HCT116 (cell line): ENCODE measurements at regions not wholly inside any gene's neighbourhood (a gene's known extent, or its start where the extent isn't known, plus 50 kb on each side); places are given as distances from the start of the nearest gene placed in this dataset.

Experiments used
- ATAC-seq: fragments of 200-7000 bp; cut with Tn5 transposase; 2 replicates; pipeline ENCODE4 v1.9.1; 2020; ENCODE audit warnings: mild to moderate bottlenecking, moderate library complexity
- BruUV-seq: library from RNA; stranded (reverse); fragments of 400-500 nt; replicated peaks from 2 replicates; lab custom pipeline; 2021; lab: Mats Ljungman, UMichigan
- CTCF ChIA-PET: fragments of 300-600 bp; sonication (Branson Sonifier 250); formaldehyde crosslinking; loops from one replicate; lab custom pipeline; 2021; ENCODE audit warnings: antibody characterized with exemption; lab: Charles Lee
- POLR2A ChIA-PET: fragments of 300-600, 350-600 bp; sonication (Branson Sonifier 250); formaldehyde crosslinking; loops from one replicate; lab custom pipeline; 2021; ENCODE audit warnings: antibody characterized with exemption; lab: Charles Lee
- RAD21 ChIA-PET, 2 experiments: fragments of 300-600 bp; sonication (Branson Sonifier 250); formaldehyde crosslinking; loops; one replicate each; lab custom pipeline; 2023; ENCODE audit warnings: low total read pairs in 2 of 2; ENCODE audit not compliant: uncharacterized antibody in 2 of 2, unreplicated experiment in 2 of 2, low non-redundant PET in 1 of 2; lab: Charles Lee
- DNase-seq: peaks from one replicate; pipeline ENCODE4 v3.0.0-alpha.2; 2010; ENCODE audit warnings: low read depth, low spot score
- H2AFZ ChIP-seq: fragments of 200-600 bp; shearing (Covaris generic), sonication (generic); 2 replicates; pipeline ENCODE4 v1.6.1; 2017; ENCODE audit warnings: low read depth, mixed run types, mixed read lengths, antibody characterized with exemption, low read length; ENCODE audit not compliant: poor library complexity, severe bottlenecking
- H3K27ac ChIP-seq: 2 replicates; pipeline ENCODE4 v1.5.1; 2012; ENCODE audit warnings: low read depth, low read length
- H3K27me3 ChIP-seq: fragments of 200-600 bp; sonication (generic); 2 replicates; pipeline ENCODE4 v1.6.1; 2016; ENCODE audit warnings: mixed run types, low read length, mixed read lengths; ENCODE audit not compliant: insufficient read depth
- H3K36me3 ChIP-seq, 2 experiments: fragments of 200-500 bp in 1 of 2; fragments of 200-600 bp in 1 of 2; sonication (Bioruptor generic) in 1 of 2; sonication (generic) in 1 of 2; 2 replicates each; pipeline versions ENCODE4 v1.5.1 to v1.6.1; 2014 to 2016; ENCODE audit warnings: low read length in 2 of 2, inconsistent platforms in 1 of 2, mixed read lengths in 1 of 2, mixed run types in 1 of 2; ENCODE audit not compliant: insufficient read depth in 2 of 2, control insufficient read depth in 1 of 2
- H3K4me1 ChIP-seq, 2 experiments: fragments of 200-600 bp in 1 of 2; sonication (generic) in 1 of 2; 2 replicates each; pipeline versions ENCODE4 v1.5.1 to v1.6.1; 2012 to 2017; ENCODE audit warnings: low read length in 2 of 2, inconsistent platforms in 1 of 2, mild to moderate bottlenecking in 1 of 2, mixed read lengths in 1 of 2, mixed run types in 1 of 2, moderate library complexity in 1 of 2; ENCODE audit not compliant: insufficient read depth in 2 of 2, control insufficient read depth in 1 of 2
- H3K4me2 ChIP-seq: fragments of 200-600 bp; sonication (generic); 2 replicates; pipeline ENCODE4 v1.6.1; 2017; ENCODE audit warnings: mixed run types, low read length, mixed read lengths
- H3K4me3 ChIP-seq, 2 experiments: fragments of 200-600 bp in 1 of 2; sonication (generic) in 1 of 2; replicated peaks in 1 of 2; 2 replicates each; pipeline ENCODE4 v1.5.1; 2011 to 2016; ENCODE audit warnings: low read length in 2 of 2, control low read depth in 1 of 2, low read depth in 1 of 2, mild to moderate bottlenecking in 1 of 2, mixed read lengths in 1 of 2, mixed run types in 1 of 2
- H3K79me2 ChIP-seq: fragments of 200-600 bp; sonication (generic); 2 replicates; pipeline ENCODE4 v1.6.1; 2017; ENCODE audit warnings: mild to moderate bottlenecking, mixed run types, low read length, moderate library complexity, mixed read lengths; ENCODE audit not compliant: insufficient read depth
- H3K9ac ChIP-seq: fragments of 200-600 bp; sonication (generic); 2 replicates; pipeline ENCODE4 v1.6.1; 2016; ENCODE audit warnings: low read length, mixed read lengths
- H3K9me2 ChIP-seq: fragments of 200-600 bp; sonication (generic), shearing (Covaris generic); 2 replicates; pipeline ENCODE4 v1.6.1; 2017; ENCODE audit warnings: mixed run types, mild to moderate bottlenecking, moderate library complexity; ENCODE audit not compliant: insufficient read depth
- H3K9me3 ChIP-seq, 2 experiments: fragments of 200-500 bp in 1 of 2; fragments of 200-600 bp in 1 of 2; sonication (Bioruptor generic) in 1 of 2; sonication (generic) in 1 of 2; 2 replicates each; pipeline ENCODE4 v1.6.1; 2014 to 2017; ENCODE audit warnings: low read length in 2 of 2, mixed read lengths in 2 of 2, inconsistent platforms in 1 of 2, low read depth in 1 of 2, mild to moderate bottlenecking in 1 of 2, mixed run types in 1 of 2, moderate library complexity in 1 of 2; ENCODE audit not compliant: control insufficient read depth in 1 of 2, insufficient read depth in 1 of 2
- H4K20me1 ChIP-seq: fragments of 200-600 bp; sonication (generic), shearing (Covaris generic); 2 replicates; pipeline ENCODE4 v1.6.1; 2017; ENCODE audit warnings: mixed run types, mild to moderate bottlenecking, moderate library complexity; ENCODE audit not compliant: insufficient read depth
- CBX3 ChIP-seq: IDR thresholded peaks from 2 replicates; pipeline ENCODE4 v1.6.1; 2012; ENCODE audit warnings: low read depth
- CEBPB ChIP-seq: IDR thresholded peaks from 2 replicates; pipeline ENCODE4 v1.6.1; 2012; ENCODE audit warnings: low read depth
- EZH2phosphoT487 ChIP-seq: fragments of 200-600 bp; IDR thresholded peaks from 2 replicates; pipeline ENCODE4 v1.6.1; 2018; ENCODE audit warnings: antibody characterized with exemption, borderline replicate concordance
- JUND ChIP-seq: IDR thresholded peaks from 2 replicates; pipeline ENCODE4 v1.6.1; 2012
- REST ChIP-seq: IDR thresholded peaks from 2 replicates; pipeline ENCODE4 v1.6.1; 2012; ENCODE audit warnings: low read depth
- SP1 ChIP-seq: IDR thresholded peaks from 2 replicates; pipeline ENCODE4 v1.6.1; 2012; ENCODE audit warnings: low read depth
- YY1 ChIP-seq: IDR thresholded peaks from 2 replicates; pipeline ENCODE4 v1.6.1; 2011; ENCODE audit warnings: low read length, low read depth, moderate library complexity, mild to moderate bottlenecking; ENCODE audit not compliant: insufficient replicate concordance; ENCODE audit errors: extremely low read depth
- ZBTB33 ChIP-seq: IDR thresholded peaks from 2 replicates; pipeline ENCODE4 v1.6.1; 2011; ENCODE audit warnings: mild to moderate bottlenecking, low read length, moderate library complexity; ENCODE audit not compliant: insufficient replicate concordance; ENCODE audit errors: extremely low read depth
- ZFX ChIP-seq: fragments of 450-650 bp; IDR thresholded peaks from 2 replicates; pipeline ENCODE4 v1.6.1; 2017
- intact Hi-C: fragments of 100-400 bp; cut with micrococcal nuclease; formaldehyde crosslinking; loops from 2 replicates; pipeline ENCODE4 v1.10.0; 2022
- TF ChIP-seq, protein P1 (sequence below), 3 experiments: fragments of 200-600 bp in 1 of 3; sonication (generic) in 1 of 3; IDR thresholded peaks in 2 of 3; conservative IDR thresholded peaks in 1 of 3; 2 replicates each; pipeline ENCODE4 v1.5.1; 2012 to 2017; ENCODE audit warnings: low read depth in 2 of 3, low read length in 2 of 3, antibody characterized with exemption in 1 of 3, borderline replicate concordance in 1 of 3, control low read depth in 1 of 3, mild to moderate bottlenecking in 1 of 3, mixed read lengths in 1 of 3, mixed run types in 1 of 3, moderate library complexity in 1 of 3; ENCODE audit not compliant: insufficient read depth in 1 of 3

GRCh38 chr9:11755951-11756350 is 937.2 kb upstream of the TYRP1 start:
- intact Hi-C loops = no loop called here
- no peaks in the 10 kb centered on the region for H4K20me1 ChIP-seq
- BruUV-seq = no TSS peak
- ChIA-PET CTCF (no interaction called here), POLR2A (no interaction called here), RAD21 (no interaction called here)
- H2AFZ ChIP-seq = no peak overlapping the region
- no peaks in the 10 kb centered on the region for H3K27me3 ChIP-seq
- H3K9me3 ChIP-seq = peaks cover 10 to 21% of the 10 kb centered on the region in 2 experiments; a peak in 2 of 4 replicates
- no peak overlapping the region for H3K27ac ChIP-seq
- H3K9ac ChIP-seq = no peak overlapping the region
- ATAC-seq (no peak), DNase-seq (no peak)
- H3K4me1 ChIP-seq = no peaks in the 10 kb centered on the region
- H3K4me2 ChIP-seq = no peak overlapping the region
- TF ChIP-seq CEBPB (no peak), SP1 (no peak), ZBTB33 (no peak), EZH2phosphoT487 (no peak), JUND (no peak), ZFX (no peak), REST (no peak), YY1 (no peak), CBX3 (no peak)
- TF ChIP-seq, protein P1, sequence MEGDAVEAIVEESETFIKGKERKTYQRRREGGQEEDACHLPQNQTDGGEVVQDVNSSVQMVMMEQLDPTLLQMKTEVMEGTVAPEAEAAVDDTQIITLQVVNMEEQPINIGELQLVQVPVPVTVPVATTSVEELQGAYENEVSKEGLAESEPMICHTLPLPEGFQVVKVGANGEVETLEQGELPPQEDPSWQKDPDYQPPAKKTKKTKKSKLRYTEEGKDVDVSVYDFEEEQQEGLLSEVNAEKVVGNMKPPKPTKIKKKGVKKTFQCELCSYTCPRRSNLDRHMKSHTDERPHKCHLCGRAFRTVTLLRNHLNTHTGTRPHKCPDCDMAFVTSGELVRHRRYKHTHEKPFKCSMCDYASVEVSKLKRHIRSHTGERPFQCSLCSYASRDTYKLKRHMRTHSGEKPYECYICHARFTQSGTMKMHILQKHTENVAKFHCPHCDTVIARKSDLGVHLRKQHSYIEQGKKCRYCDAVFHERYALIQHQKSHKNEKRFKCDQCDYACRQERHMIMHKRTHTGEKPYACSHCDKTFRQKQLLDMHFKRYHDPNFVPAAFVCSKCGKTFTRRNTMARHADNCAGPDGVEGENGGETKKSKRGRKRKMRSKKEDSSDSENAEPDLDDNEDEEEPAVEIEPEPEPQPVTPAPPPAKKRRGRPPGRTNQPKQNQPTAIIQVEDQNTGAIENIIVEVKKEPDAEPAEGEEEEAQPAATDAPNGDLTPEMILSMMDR (IDR thresholded peaks at IDR 0.05 in 2 of 3, conservative IDR thresholded peaks at IDR 0.05 in 1 of 3; ENCODE audit: borderline replicate concordance in 1 of 3, insufficient read depth in 1 of 3, low read depth in 2 of 3, low read length in 2 of 3) = no peak
- H3K4me3 ChIP-seq = no peak overlapping the region
- H3K79me2 ChIP-seq = no peaks in the 10 kb centered on the region
- H3K9me2 ChIP-seq = no peaks in the 10 kb centered on the region
- no peaks in the 10 kb centered on the region; a peak in 1 of 4 replicates for H3K36me3 ChIP-seq
